Ascending aorta (tissue), 2 donors: ENCODE measurements at regions not wholly inside any gene's neighbourhood (a gene's known extent, or its start where the extent isn't known, plus 50 kb on each side); places are given as distances from the start of the nearest gene placed in this dataset.

Experiments
- DNase-seq, 2 donors: peaks; one replicate each; pipeline ENCODE4 v3.0.0-alpha.2; 2019; ENCODE audit warnings: low spot score in 2 of 2
- H3K27ac ChIP-seq, 2 donors: fragments of 200-600 bp; sonication (generic); one replicate each; pipeline ENCODE4 v1.5.1; 2016 to 2017; ENCODE audit warnings: mild to moderate bottlenecking in 1 of 2
- H3K27me3 ChIP-seq: fragments of 200-600 bp; sonication (generic); one replicate; pipeline ENCODE4 v1.5.1; 2017
- H3K36me3 ChIP-seq, 2 donors: fragments of 200-600 bp; sonication (generic); one replicate each; pipeline ENCODE4 v1.5.1; 2016
- H3K4me1 ChIP-seq, 2 donors: fragments of 200-600 bp; sonication (generic); one replicate each; pipeline ENCODE4 v1.5.1; 2016 to 2017; ENCODE audit warnings: mild to moderate bottlenecking in 1 of 2
- H3K4me3 ChIP-seq, 2 donors: fragments of 200-600 bp; sonication (generic); one replicate each; pipeline ENCODE4 v1.5.1; 2016 to 2017; ENCODE audit warnings: mild to moderate bottlenecking in 1 of 2
- H3K9me3 ChIP-seq, 2 donors: fragments of 200-600 bp; sonication (generic); one replicate each; pipeline ENCODE4 v1.5.1; 2016
- intact Hi-C: fragments of 100-400 bp; cut with DNase I; formaldehyde crosslinking; loops from one replicate; pipeline ENCODE4 v1.15.1; 2023
- TF ChIP-seq, protein P1 (sequence below), 3 experiments: fragments of 200-600 bp in 2 of 3; fragments of 450-650 bp in 1 of 3; sonication (generic) in 2 of 3; IDR thresholded peaks; one replicate each; pipeline ENCODE4 v1.5.1; 2016 to 2019; ENCODE audit warnings: antibody characterized with exemption in 3 of 3, mild to moderate bottlenecking in 1 of 3, moderate library complexity in 1 of 3

DNA sequence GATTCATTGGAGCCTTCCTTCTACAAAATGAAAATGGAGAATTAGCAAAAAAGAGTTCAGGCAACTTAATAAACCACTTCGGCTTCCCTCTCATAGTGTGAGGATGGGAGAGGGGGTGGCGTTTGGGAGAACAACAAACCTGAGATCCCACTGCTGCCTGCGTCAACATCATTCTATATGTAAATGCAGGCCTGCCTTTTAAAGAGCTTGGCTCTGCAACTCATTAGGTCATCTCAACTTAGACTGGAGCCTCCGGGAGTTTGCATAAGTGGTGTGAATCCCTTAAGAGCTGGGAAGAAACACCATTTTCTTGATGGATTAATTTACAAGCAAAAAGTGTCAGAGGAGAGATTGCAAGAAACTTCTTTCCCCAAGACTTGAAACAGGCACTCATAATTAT, 127.6 kb upstream of the DAB1 start:
- TF ChIP-seq, protein P1, sequence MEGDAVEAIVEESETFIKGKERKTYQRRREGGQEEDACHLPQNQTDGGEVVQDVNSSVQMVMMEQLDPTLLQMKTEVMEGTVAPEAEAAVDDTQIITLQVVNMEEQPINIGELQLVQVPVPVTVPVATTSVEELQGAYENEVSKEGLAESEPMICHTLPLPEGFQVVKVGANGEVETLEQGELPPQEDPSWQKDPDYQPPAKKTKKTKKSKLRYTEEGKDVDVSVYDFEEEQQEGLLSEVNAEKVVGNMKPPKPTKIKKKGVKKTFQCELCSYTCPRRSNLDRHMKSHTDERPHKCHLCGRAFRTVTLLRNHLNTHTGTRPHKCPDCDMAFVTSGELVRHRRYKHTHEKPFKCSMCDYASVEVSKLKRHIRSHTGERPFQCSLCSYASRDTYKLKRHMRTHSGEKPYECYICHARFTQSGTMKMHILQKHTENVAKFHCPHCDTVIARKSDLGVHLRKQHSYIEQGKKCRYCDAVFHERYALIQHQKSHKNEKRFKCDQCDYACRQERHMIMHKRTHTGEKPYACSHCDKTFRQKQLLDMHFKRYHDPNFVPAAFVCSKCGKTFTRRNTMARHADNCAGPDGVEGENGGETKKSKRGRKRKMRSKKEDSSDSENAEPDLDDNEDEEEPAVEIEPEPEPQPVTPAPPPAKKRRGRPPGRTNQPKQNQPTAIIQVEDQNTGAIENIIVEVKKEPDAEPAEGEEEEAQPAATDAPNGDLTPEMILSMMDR (IDR thresholded peaks at IDR 0.05) = no peak

DNA sequence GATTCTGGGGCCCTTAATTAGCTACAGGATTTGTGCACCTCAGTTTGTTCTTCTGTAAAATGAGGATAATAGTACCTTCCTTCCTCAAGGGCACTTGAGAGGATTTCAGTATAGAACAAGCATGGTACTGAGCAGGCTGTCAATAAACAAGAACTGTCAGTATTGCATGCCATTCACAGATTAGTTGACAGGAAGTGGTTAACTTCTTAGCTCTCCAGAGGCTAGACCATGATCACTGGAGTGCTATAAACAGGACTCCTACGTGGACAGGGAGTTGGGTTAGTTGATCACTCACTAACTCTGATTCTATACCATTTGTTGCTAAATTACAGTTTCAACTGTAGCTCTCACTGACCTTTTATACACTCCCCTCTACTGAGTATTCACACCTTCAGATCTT, 126.2 kb upstream of the DAB1 start:
- no peaks in the 10 kb centered on the region for H3K9me3 ChIP-seq
- TF ChIP-seq, protein P1 (IDR thresholded peaks at IDR 0.05) = no peak
- no peaks in the 10 kb centered on the region for H3K4me1 ChIP-seq
- no peak overlapping the region for H3K4me3 ChIP-seq
- intact Hi-C loops = no loop called here
- H3K27me3 ChIP-seq = no peaks in the 10 kb centered on the region
- no peak overlapping the region for H3K27ac ChIP-seq
- no peak for DNase-seq
- H3K36me3 ChIP-seq = no peaks in the 10 kb centered on the region

More for the DNA sequence above, 127.6 kb upstream of the DAB1 start:
- Histone ChIP-seq H3K36me3 (no peaks in the 10 kb centered on the region), H3K27ac (no peak overlapping the region), H3K4me1 (no peaks in the 10 kb centered on the region), H3K9me3 (no peaks in the 10 kb centered on the region), H3K4me3 (no peak overlapping the region), H3K27me3 (no peaks in the 10 kb centered on the region)
- no peak for DNase-seq
- intact Hi-C loops = no loop called here

DNA sequence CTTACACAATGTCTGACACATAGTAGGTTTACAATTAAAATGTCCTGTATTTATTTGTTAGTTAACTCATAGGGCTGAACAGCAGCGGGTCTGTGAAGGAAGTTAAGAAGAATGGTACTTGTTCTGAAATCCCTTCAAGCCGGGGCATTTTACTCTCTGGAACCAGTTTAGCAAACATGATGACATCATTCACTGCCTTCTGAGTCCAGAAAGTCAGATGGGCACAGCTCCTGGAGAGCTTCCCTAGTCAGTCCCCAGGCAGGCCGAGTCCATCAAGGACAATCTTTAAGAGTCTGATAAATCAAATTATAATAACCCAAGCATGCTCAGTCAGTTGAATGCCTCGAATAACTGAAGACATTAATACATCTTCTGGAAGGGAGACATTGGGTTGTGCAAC, 125.4 kb upstream of the DAB1 start:
- H3K4me1 ChIP-seq = no peaks in the 10 kb centered on the region
- no peak for DNase-seq
- intact Hi-C loops = no loop called here

DNA sequence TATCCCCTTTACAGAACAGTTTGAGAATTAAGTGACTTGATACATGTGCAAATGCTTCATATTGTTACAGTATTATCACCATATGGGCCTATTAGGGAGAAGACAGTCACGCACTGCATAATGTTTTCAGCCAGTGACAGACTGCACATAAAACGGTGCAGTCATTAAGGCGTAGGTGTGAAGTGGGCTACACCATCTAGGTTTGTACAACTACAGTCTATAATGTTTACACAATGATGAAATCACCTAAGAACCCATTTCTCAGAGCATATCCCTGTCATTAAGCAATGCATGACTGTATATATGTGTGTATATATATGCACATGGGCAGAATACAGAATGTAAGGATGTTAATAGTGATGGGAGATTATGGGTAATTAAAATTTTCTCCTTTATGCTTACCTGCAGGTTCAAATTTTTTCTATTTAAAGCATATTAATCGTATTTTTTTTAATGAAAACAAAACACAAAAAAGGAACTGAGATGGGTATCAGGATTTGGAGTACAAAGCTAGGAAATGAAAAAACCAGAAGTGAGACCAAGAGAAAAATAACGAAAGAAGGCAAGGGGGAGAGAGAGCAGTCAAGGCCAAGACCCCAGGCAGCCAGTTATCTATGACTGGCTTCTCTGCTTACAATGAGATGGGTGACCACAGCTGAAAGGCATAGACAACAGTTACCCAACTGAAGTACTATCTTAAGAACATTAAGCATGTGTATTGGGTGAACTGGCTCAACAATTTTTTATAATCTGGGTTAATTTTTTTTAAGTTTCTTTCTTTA, 122.9 kb upstream of the DAB1 start:
- Histone ChIP-seq H3K9me3 (no peaks in the 10 kb centered on the region), H3K4me1 (no peaks in the 10 kb centered on the region), H3K27ac (no peak overlapping the region), H3K36me3 (no peaks in the 10 kb centered on the region), H3K4me3 (no peak overlapping the region), H3K27me3 (no peaks in the 10 kb centered on the region)
- intact Hi-C loops = no loop called here
- TF ChIP-seq, protein P1 (IDR thresholded peaks at IDR 0.05) = no peak
- no peak for DNase-seq

More for the DNA sequence above, 125.4 kb upstream of the DAB1 start:
- Histone ChIP-seq H3K27ac (no peak overlapping the region), H3K4me3 (no peak overlapping the region), H3K27me3 (no peaks in the 10 kb centered on the region), H3K36me3 (no peaks in the 10 kb centered on the region), H3K9me3 (no peaks in the 10 kb centered on the region)
- TF ChIP-seq, protein P1 (IDR thresholded peaks at IDR 0.05) = no peak

DNA sequence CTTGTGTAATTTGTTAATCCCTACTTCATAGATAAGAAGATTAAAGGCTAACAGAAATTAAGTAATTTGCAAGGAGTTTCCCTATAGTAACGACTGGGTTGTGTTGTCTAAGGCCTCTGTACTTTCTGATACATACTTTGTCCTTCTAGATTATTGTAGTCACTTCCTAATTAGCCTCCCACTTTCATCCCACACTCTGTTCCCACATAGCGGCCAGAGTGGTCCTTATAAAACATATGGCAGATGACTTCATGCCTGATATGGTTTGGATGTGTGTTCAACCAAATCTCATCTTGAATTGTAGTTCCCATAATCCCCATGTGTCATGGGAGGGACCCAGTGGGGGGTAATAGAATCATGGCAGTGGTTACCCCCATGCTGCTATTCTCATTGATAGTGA, 120.5 kb upstream of the DAB1 start:
- intact Hi-C loops = no loop called here
- Histone ChIP-seq H3K9me3 (no peaks in the 10 kb centered on the region), H3K36me3 (no peaks in the 10 kb centered on the region)

More for the DNA sequence above, 120.5 kb upstream of the DAB1 start:
- Histone ChIP-seq H3K4me3 (no peak overlapping the region), H3K27ac (no peak overlapping the region), H3K27me3 (no peaks in the 10 kb centered on the region), H3K4me1 (no peaks in the 10 kb centered on the region)
- TF ChIP-seq, protein P1 (IDR thresholded peaks at IDR 0.05) = no peak
- no peak for DNase-seq
